Keratinocyte (primary cell): ENCODE measurements at regions not wholly inside any gene's neighbourhood (a gene's known extent, or its start where the extent isn't known, plus 50 kb on each side); places are given as distances from the start of the nearest gene placed in this dataset.

ENCODE experiments used
- DNase-seq: peaks from one replicate; pipeline ENCODE4 v3.0.0-alpha.2; 2011; ENCODE audit warnings: low read depth, missing footprints, low spot score
- FAIRE-seq: peaks from 2 replicates; lab custom pipeline; 2011; peaks lifted over from hg19 to GRCh38; lab: Jason Lieb, UNC
- H2AFZ ChIP-seq: 2 replicates; pipeline ENCODE4 v1.6.0; 2012; ENCODE audit warnings: low read length, control low read depth, inconsistent platforms; ENCODE audit not compliant: control insufficient read depth
- H3K27ac ChIP-seq: 2 replicates; pipeline ENCODE4 v1.5.1; 2011; ENCODE audit warnings: low read length; ENCODE audit not compliant: control insufficient read depth, insufficient read depth
- H3K27me3 ChIP-seq: 3 replicates; pipeline ENCODE4 v1.6.0; 2011; ENCODE audit warnings: low read length; ENCODE audit not compliant: control insufficient read depth, insufficient read depth; ENCODE audit errors: extremely low read depth
- H3K36me3 ChIP-seq, 2 experiments: 2 replicates in 1 of 2; 3 replicates in 1 of 2; pipeline ENCODE4 v1.5.1; 2011; ENCODE audit warnings: low read length in 2 of 2, mild to moderate bottlenecking in 1 of 2; ENCODE audit not compliant: control insufficient read depth in 2 of 2, insufficient read depth in 2 of 2; ENCODE audit errors: extremely low read depth in 1 of 2
- H3K4me1 ChIP-seq: 3 replicates; pipeline ENCODE4 v1.5.1; 2011; ENCODE audit warnings: low read length; ENCODE audit not compliant: control insufficient read depth, insufficient read depth; ENCODE audit errors: extremely low read depth
- H3K4me2 ChIP-seq: 3 replicates; pipeline ENCODE4 v1.6.0; 2011; ENCODE audit warnings: low read depth, low read length; ENCODE audit not compliant: control insufficient read depth, insufficient read depth; ENCODE audit errors: extremely low read depth
- H3K4me3 ChIP-seq, 3 experiments: fragments of 200-600 bp in 1 of 3; sonication (generic) in 1 of 3; 2 replicates in 2 of 3; 3 replicates in 1 of 3; pipeline ENCODE4 v1.5.1; 2011 to 2016; ENCODE audit warnings: low read length in 3 of 3, mild to moderate bottlenecking in 3 of 3, control low read depth in 2 of 3, inconsistent platforms in 1 of 3, low read depth in 1 of 3, mixed read lengths in 1 of 3, mixed run types in 1 of 3, moderate library complexity in 1 of 3; ENCODE audit not compliant: control insufficient read depth in 2 of 3, insufficient read depth in 2 of 3; ENCODE audit errors: extremely low read depth in 1 of 3
- H3K79me2 ChIP-seq: 2 replicates; pipeline ENCODE4 v1.6.0; 2012; ENCODE audit warnings: low read length; ENCODE audit not compliant: control insufficient read depth, insufficient read depth
- H3K9ac ChIP-seq: 3 replicates; pipeline ENCODE4 v1.6.0; 2011; ENCODE audit warnings: low read length; ENCODE audit not compliant: control insufficient read depth, insufficient read depth; ENCODE audit errors: extremely low read depth
- H3K9me1 ChIP-seq: 3 replicates; pipeline ENCODE4 v1.6.0; 2011; ENCODE audit warnings: low read length; ENCODE audit not compliant: control insufficient read depth, insufficient read depth; ENCODE audit errors: extremely low read depth
- H3K9me3 ChIP-seq: 2 replicates; pipeline ENCODE4 v1.5.1; 2012; ENCODE audit warnings: low read depth, low read length; ENCODE audit not compliant: control insufficient read depth
- H4K20me1 ChIP-seq: 3 replicates; pipeline ENCODE4 v1.6.0; 2011; ENCODE audit warnings: low read length; ENCODE audit not compliant: control insufficient read depth, insufficient read depth; ENCODE audit errors: extremely low read depth
- CTCF ChIP-seq, 3 experiments: IDR thresholded peaks in 1 of 3; conservative IDR thresholded peaks in 1 of 3; optimal IDR thresholded peaks in 1 of 3; 2 replicates in 2 of 3; 3 replicates in 1 of 3; pipeline versions ENCODE3 to v1.5.1; 2011; ENCODE audit warnings: low read length in 3 of 3, mild to moderate bottlenecking in 3 of 3, moderate library complexity in 2 of 3, control low read depth in 1 of 3, inconsistent platforms in 1 of 3; ENCODE audit not compliant: insufficient read depth in 2 of 3; ENCODE audit errors: extremely low read depth in 1 of 3
- EZH2 ChIP-seq: IDR thresholded peaks from one replicate; pipeline ENCODE4 v1.6.1; 2012; ENCODE audit warnings: inconsistent platforms, mild to moderate bottlenecking, low read length, moderate library complexity
- dilution Hi-C: fragments of 300-500 bp; cut with MboI; formaldehyde crosslinking; loops from one replicate; pipeline ENCODE4 v1.7.0; 2020; ENCODE audit warnings: low sequenced_read_pairs; ENCODE audit not compliant: extremely low pct_ligation_motif_present

DNA sequence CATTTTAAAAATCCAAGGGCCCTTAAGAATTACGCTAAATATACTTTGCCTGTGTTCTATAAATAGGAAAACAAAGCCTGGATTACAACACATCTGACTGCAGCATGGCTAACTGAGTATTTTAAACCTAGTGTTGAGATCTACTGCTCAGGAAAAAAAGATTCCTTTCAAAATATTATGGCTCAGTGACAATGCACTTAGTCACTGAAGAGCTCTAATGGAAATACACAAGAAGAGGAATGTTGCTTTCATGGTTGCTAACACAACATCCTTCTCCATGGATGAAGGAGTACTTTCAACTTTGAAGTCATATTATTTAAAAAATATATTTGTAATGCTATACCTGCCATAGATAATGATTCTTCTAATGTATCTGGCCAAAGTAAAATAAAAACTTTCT lies 248.3 kb upstream of the NEGR1 start:
- DNase-seq, result no peak
- no peak for FAIRE-seq
- Histone ChIP-seq H2AFZ (no peak overlapping the region), H3K9ac (no peak overlapping the region), H3K79me2 (no peaks in the 10 kb centered on the region), H3K4me1 (no peaks in the 10 kb centered on the region), H3K9me3 (no peaks in the 10 kb centered on the region), H3K9me1 (no peaks in the 10 kb centered on the region), H4K20me1 (no peaks in the 10 kb centered on the region), H3K4me2 (no peak overlapping the region), H3K4me3 (no peak overlapping the region), H3K27ac (no peak overlapping the region), H3K27me3 (no peaks in the 10 kb centered on the region), H3K36me3 (no peaks in the 10 kb centered on the region)
- dilution Hi-C loops, result no loop called here
- TF ChIP-seq EZH2 (no peak), CTCF (optimal IDR thresholded peaks at IDR 0.05 in 1 of 3, IDR thresholded peaks at IDR 0.05 in 1 of 3, conservative IDR thresholded peaks at IDR 0.05 in 1 of 3; ENCODE audit: extremely low read depth in 1 of 3, insufficient read depth in 2 of 3, low read length in 3 of 3) (no peak)

- Histone ChIP-seq H3K9me3 (no peaks in the 10 kb centered on the region), H3K4me3 (no peak overlapping the region), H3K36me3 (no peaks in the 10 kb centered on the region), H3K4me1 (no peaks in the 10 kb centered on the region), H3K27ac (no peak overlapping the region), H3K9ac (no peak overlapping the region), H3K9me1 (no peaks in the 10 kb centered on the region), H2AFZ (no peak overlapping the region), H3K79me2 (no peaks in the 10 kb centered on the region), H4K20me1 (no peaks in the 10 kb centered on the region), H3K27me3 (no peaks in the 10 kb centered on the region), H3K4me2 (no peak overlapping the region)
- dilution Hi-C loops, result no loop called here
- no peak for TF ChIP-seq CTCF (optimal IDR thresholded peaks at IDR 0.05 in 1 of 3, IDR thresholded peaks at IDR 0.05 in 1 of 3, conservative IDR thresholded peaks at IDR 0.05 in 1 of 3; ENCODE audit: extremely low read depth in 1 of 3, insufficient read depth in 2 of 3, low read length in 3 of 3)
- TF ChIP-seq EZH2, result no peak
- no peak for FAIRE-seq
- no peak for DNase-seq
Observed at GRCh38 chr1:72526926-72527325, 244.6 kb upstream of the NEGR1 start.
